Activated T-cell treated with anti-CD3 and anti-CD28 coated beads for 1 hour (primary cell): ENCODE measurements at regions not wholly inside any gene's neighbourhood (a gene's known extent, or its start where the extent isn't known, plus 50 kb on each side); places are given as distances from the start of the nearest gene placed in this dataset.

ENCODE experiments used
- DNase-seq: peaks from one replicate; pipeline ENCODE4 v3.0.0-alpha.2; 2020; ENCODE audit warnings: low read depth

DNA sequence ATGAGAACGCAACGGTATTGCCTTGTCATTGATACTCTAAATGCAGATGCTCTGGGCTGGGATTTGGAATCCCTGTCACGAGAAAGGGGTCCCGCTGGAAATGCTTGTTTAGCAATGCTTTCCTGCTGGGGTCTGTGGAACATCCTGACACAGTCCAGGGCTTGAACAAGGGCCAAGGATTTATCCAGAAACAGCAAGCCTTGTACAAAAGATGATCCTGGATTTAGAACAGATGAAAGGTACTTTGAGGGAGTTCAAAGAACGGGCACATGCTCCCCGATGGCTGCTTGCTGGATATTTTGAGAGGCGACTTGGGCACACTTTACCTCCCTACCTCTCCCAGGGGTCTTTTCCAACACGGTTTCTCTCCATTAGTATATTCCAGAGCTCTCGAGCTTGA is 108.1 kb upstream of the CELF4 start:
- DNase-seq = no peak

DNA sequence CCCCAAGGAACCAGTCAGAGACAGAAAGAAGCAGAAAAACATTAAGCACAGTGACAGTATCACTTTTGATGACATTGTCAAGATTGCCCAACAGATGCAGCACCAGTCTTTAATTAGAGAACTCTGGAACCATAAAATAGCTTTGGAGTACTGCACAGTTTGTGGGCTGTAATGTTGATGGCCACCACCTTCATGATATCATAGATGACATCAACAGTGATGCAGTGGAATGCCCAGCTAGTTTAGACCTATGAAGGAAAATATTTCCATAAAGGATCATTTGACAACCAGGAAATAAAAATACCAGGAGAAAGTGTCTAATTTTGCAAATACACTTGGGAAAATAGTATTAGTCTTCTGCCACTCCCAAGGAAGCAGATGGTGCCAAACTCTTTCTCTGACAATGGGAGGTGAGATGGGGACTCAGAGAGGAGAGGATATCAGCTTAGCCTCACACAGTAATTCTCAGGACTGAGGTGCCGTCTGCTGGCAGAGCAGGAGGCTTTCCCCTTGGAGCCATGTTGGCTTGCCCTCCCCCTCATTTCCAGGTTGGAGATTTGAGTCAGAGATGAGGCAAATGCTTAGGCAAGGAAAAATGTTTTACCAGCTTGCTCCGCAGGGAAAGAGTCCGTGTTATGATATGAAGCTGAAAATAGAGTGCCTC is 107.5 kb upstream of the CELF4 start:
- no peak for DNase-seq

DNA sequence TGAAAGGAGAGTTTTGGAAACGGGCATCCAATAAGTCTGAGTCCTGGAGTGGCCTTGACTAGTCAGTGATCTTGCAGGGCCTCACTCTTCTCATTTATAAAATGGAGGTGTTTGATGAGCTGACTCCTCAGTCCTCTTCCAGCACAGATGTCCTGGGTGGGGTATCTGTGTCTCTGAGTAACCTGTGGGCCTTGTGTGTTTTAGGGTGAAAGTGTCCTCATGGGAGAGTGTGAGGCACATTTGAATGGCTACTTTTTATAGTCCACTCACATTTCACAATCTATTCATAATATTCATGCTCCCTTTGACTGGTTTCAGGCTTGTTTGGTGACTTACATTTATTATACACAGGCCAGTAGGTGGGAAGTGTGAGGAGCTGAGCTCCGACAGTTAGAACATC is 106.4 kb upstream of the CELF4 start:
- no peak for DNase-seq

DNA sequence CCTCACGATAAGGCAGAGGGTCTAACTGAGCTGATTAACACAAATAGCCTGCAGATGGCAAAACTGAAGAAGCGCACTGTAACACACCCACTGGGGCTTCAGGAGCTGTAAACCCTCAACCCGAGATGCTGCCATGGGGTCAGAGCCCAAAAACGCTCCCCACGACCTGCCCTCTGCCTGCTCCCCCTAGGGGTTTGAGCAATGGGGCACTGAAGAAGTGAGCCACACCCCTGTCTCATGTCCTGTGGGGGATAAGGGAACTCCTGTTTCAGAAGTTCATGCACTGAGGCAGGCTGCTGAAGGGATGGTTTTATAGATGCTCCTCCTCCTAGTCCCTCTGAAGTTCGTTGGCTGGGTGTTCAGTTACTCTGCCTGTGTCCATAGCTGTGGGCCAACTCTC is 105.9 kb upstream of the CELF4 start:
- DNase-seq = no peak

DNA sequence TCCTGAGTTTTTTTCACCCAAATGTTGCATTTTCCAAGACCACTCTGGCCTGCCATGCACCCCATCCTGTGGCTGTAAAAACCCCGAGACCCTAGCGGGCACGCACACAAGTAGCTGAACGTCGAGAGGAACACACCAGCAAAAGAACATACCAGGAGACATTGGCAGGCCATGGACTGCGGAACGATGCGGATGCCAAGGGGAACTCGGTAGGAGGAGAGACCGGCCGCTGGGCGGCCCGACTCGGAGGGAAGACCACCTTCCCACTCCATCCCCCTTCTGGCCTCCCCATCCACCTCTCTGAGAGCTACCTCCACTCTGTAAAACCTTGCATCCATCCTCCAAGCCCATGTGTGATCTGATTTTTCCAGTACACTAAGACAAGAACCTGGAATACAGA is 105.5 kb upstream of the CELF4 start:
- no peak for DNase-seq

DNA sequence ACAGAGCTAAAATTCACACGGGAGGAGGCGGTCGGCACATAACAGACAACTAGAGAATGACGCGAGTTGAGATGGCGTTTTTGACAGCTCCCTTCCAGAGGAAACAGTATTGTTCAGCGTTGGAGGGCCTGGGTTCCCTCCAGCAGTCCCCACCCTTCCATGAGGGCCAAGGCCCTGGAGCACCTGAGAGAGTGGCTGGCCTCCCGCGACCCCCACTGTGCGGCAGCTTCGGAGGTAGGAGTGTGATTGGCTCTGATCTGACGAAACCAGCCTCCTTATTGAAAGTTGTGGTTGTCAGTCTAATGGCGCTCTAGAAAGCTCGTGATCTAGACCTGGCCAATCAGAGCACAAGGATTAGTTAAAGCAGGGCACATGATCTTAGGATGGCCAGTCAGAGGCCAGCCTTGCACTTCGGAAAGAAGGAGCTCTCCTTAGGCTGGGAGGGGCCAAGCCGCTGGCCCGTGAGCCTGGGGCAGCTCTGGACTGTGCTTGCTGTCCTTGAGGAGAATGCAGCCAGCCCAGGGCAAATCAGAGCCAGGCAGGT is 104.5 kb upstream of the CELF4 start:
- DNase-seq = no peak

DNA sequence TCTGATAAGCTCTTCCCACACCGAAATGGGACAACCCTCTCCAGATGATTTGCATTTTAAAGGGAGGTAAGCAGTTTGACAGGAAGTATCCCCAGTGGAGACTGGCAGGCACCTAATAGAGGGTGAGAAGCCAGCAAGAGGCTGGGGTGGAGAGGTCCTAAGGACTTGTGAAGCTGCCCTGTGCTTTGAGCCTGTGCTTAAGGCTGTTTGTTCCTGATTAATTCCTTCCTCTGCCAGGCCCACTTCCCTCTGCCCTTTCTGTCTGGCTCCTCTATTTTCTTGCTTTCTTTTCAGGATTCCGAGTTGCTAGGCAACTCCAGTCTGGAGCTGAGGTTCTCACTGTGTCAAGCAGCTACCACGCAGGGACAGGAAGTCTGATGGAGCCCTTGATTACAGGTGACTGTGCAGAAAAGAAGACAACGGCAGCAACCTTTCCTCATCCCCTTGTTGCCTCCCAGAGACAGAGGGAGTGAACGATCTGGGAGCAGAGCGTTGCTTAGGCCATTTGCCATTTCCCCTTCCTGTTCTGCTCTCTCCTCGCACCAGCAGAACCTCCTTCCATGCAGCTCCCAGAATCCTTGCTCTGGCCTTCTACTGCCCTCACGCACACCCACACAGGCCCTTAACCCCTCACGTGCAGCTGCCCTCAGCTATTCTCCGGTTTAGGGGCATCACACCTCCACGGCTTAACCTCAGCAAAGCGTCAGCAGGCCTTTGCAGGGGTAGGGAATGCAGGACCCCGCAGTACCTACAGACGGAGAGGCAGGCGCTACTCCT is 103.6 kb upstream of the CELF4 start:
- DNase-seq = no peak

DNA sequence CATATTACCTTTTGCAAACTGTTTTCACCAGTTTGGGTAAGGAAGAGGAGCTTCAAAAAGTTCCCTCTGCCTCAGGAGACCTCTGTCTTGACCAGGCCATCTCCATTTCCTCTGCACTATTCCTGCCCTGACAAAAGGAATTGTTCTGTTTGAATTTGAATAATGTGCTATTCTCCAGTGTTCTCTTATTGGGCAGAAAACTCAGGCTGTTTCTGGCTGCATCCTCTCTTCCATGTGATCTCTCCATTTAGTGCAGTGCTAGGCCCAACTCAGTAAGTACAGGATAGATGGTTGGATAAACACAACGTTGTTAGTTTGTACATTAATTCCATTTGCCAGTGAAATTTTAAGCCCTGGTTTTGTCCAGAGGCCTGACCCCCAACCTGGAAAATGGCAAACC is 102.2 kb upstream of the CELF4 start:
- no peak for DNase-seq

DNA sequence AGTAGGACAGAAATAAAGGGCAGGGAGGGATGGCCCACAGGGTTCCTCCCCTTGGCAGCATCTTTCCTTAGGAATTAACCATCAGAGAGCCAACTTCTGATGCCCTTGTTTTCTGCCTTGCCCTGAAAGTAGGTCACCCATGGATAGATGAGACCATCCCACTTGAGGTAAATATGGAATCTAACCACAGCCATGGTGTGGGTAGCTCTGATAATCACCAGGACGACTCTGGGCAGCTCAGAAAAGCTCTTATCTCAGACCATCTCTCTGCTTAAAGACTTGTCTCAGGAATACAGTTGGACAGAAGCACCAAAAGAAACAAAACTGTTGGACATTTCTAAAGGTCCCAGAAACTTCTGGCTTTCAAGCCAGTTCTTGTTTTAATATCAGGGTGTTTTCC is 101.4 kb upstream of the CELF4 start:
- DNase-seq = no peak

DNA sequence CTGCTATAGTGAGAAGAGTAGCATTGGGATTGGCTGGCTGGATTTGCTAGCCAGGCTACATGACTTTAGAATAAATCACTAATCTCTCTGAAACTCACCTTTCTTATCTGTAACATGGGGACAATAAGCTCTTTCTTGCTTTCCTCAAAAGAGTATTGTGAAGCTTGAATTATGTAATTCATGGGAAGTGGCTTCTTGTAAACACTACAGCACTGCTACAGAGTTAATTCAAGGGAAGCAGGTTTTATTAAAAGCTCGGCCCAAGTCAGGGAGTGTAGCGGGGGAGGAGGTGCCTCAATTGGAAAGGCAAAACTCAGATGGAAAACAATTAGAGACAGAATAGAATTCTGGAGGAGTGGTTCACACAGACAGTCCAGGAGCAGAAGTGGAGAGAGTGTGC is 100.9 kb upstream of the CELF4 start:
- DNase-seq = no peak

DNA sequence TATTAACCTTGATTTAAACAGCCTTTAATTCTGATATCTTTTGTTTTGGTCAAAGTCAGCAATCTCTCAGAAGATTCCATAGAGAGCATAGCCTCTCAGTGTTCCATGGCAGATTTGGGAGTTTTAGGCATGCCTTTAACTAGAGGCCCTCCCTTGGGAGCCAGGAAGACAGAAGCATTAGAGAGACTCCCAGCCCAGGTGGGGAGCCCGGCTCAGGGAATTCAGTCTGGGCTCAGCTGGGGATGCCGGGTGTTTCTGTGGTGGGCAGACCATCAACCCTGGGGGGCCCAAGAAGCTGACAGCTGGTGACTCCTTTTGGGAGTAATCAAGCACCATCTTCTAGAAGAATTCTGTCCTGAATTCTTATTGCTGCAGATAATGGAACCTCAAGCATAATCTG is 99.7 kb upstream of the CELF4 start:
- no peak for DNase-seq

DNA sequence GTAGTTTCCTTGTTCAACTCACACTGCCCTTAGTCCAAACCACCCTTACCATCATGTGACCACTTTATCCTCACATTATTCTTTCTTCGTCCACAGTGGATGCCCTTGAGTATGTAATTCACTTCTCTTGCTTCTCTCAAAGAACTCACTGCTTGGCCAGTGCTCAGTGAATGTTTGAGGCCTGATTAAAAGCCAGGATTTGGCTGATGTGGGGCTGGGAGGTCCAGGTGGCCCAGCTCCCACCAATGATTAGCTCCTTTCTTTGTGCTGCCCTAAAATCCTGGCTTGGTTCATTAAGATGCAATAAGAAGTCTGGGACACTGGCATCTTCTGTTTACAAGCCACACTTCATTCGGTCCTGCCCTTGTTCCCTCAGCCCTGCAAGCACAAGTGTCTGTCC is 97.8 kb upstream of the CELF4 start:
- no peak for DNase-seq

DNA sequence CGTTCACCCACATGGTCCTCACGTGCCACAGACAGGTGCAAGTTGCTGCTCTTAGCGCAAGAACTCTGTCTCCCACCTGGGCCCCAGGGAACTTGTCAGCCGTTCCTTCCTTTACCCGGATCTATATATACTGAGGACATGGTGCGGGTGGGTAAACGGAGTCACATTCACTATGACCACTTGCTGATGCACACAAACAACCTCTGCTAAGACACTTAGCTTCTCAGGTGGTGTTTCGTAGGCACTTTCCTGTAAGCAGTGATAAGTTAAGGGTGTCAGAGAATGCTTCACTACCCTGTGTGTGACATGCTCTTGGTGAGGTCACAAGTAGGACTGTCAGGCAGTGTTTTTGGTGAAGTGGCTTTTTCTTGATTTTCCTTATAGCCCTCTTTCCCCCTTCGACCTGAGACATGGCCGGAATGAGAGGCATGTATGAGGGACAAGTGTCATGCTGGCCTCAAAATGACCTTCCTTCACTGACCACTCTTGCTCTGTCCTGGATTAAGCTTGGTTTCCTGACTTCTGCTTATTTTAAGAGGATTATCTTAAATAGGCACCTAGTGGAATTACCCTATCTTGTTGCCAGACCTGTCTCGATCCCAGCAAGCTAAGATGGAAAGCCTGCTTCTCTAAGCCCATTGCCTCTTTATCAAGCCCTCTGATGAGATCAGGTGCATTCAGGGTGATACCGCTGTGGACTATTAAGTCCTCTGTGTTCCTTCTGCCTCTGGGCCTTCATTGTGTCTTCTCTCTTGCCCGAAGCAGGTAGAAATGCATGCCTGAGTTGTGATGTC is 97.1 kb upstream of the CELF4 start:
- no peak for DNase-seq

DNA sequence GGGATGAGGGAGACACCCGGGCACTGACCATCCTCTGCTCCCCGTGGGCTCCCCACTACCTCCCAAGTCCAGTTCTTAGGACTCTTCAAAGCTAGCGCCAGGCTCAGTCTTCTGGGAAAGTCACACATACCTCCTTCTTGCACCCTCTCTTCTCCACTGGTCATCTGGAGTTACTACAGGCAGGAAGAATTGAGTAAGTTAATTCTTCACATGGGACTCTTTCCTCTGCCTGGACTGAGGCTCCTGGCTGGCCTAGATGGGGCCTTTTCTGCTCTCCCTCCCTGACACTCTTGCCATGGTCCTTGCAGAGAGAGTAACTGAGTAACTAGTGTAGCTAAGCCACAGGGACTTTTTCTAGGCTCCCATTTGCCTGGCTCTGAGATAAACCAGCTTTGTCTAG is 96.5 kb upstream of the CELF4 start:
- no peak for DNase-seq

DNA sequence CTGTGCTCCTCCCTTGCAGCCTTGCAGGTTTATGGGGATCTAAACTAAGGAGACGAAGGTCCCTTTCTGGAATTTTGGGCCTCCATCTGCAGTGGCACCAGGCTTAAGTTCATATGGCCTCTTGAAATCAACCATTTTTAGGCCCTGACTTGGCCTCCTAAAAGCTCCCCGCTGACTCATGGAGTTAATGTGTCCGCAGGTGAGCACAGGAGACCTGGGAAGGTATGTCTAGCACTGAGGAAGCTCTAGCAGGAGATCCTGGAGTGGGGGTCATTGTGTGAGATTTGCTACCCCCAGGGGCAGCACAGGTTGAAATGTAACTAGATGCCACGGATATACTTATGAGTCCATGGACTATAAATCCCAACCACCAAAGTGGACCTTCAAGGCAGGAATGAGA is 95.9 kb upstream of the CELF4 start:
- no peak for DNase-seq

DNA sequence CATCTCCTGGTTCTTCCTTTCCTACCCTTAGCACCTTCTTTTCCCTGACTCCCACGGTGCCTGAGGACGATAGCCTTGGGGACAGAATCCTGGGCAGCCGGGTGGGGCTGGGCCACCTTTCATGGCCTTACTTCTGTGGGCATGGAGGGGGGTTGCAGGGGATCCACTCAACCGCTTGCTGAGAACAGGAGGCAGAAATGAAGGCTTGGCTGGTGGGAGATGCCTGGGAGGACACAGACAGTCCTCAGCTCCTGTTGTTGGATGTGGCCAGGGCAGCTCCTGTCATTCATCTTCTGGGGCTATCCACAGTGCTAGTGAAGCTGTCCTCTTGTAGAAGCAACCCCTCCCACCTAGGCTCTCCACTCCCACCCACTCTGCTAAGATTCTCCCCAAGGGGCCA is 95.5 kb upstream of the CELF4 start:
- no peak for DNase-seq

DNA sequence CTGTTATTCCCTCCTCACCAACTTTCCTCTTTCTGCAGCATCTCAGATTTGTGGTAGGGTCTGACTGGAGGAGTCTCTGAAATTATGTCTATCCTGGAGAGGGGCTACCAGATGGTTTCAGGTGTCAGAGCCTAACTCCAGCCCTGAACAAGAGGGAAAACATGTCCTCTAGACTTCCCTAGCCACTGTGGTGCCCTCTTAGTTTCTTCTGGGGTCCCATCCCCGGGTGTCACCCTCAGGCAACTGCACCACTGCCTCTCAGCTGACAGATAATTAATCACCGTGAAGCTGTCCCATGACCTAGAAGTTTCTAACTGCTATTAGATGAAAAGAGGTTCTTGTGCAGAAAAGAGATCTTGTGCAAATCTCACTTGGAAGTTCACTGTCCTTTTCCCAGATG is 95.1 kb upstream of the CELF4 start:
- no peak for DNase-seq

DNA sequence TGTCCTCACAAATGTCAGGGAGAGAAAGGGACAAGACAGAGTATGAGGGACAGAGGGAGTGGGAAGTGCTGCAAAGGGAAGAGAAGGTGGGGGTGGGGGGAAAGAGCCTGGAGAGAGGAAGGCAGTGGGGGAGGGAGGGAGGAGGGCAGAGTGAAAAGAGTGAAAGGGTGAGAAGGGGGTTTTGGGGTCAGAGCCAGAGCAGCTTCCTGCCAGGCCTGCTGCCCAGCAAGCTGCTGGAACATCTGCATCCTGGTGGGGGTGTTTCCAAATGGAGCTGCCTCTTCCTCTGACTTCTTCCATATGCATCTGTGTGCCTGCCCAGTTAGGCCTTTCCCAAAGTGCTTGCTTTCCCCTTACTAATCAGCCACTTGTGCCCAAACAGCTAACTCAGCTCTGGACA is 94.3 kb upstream of the CELF4 start:
- no peak for DNase-seq

DNA sequence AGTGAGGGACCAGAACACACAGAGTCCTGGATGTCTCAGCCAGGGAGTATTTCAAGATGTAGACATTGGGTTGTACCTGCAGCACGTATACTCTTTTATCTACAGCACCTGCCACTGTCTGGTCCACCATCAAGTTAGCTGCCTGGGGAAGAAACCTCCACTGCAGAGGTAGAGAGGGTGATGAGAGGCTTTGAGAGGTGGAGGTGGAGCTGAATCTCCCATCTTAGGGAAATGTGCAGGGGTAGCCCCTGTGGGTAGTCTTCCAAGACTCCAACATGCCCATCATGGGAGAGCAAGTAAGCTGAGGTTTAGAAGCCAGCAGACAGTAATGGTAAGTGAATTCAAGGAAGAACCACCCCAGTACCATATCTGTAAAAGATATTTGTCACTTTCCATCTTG is 93.3 kb upstream of the CELF4 start:
- no peak for DNase-seq

DNA sequence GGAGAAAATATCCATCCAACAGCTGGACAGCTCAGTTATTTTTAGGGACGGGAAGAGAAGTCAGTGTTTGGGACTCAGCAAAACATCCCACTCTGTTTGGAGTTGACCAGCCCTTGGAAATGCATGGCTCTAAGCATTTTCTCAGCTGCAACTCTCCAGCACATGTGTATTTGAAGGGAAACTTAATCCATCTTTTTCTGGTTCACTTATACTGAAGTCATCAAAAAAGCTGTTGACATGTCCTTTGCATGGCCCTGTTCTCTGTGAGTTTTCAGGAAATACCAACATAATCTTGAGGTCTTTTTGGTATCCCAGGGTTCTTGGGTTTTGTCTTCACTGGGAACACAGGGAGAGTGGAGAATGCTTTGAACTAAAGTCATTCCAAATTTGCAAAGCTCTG is 91.9 kb upstream of the CELF4 start:
- no peak for DNase-seq

DNA sequence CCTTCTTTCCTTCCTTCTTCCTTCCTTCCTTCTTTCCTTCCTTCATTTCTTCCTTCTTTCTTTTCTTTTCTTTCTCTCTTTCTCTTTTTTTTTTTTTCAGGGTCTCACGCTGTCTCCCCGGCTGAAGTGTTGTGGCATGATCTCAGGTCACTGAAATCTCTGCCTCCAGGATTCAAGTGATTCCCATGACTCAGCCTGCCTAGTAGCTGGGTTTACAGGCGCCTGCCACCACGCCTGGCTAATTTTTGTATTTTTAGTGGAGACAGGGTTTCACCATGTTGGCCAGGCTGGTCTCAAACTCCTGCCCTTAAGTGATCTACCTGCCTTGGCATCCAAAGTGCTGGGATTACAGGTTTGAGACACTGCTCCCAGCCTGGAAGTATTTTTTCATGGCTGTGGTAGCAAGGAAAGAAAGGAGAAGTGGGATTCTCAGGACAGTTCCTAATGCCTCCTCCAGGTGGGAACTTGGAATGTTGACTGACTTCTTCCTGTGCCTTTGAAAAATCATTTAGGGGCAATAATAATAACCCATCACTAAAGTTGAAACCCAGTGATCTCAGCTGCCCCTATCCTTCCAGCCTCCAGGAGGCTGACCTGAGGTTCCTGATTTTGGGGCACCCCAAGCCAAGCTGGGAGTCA is 89.3 kb upstream of the CELF4 start:
- no peak for DNase-seq

DNA sequence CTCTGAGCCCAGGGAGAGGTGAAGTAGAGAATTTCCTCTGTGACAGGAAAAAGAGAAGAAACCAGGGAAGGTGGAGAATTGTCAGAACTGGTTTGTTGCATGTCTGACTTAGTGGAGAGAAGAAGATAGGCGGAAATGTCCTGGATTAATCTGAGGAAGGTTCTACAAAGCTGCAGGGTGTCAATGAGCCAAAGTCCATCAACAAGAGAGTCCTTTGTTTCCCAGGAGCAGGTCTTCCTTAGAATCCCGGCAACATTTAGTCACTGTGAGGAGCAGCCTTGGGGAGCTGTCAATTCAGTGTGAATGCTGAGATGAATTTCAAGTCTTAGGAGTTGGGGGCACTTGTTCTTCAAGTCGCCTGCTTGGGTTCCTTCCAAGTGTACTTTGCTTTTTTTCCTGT is 88.4 kb upstream of the CELF4 start:
- DNase-seq = no peak

DNA sequence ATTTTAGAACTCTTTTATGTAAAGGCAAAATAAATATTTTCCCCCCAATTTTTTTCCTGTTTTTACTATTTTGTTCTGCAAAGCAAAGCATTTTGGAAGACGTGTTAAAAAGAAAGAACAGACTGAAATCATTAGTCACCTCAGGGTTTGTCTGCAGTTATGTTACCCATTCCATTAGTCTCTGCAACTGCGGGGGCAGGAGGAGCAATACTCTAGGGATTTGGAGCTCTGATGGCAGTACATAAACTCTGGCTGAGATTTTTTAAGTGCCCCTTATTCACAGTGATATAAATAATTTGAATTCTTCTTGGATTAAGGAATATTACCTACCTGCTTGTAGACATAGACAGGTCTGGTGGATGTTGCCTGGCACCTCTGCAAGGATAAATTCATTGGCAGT is 88.0 kb upstream of the CELF4 start:
- DNase-seq = no peak
